Stimulated activated naive CD4-positive, alpha-beta T cell treated with Interleukin-2 at 50 U/mL for 16 hours (primary cell): ENCODE measurements at regions not wholly inside any gene's neighbourhood (a gene's known extent, or its start where the extent isn't known, plus 50 kb on each side); places are given as distances from the start of the nearest gene placed in this dataset.
"Not testable (repeated sequence)": the region's sequence is repeated elsewhere in the genome, so short reads cannot be mapped to it uniquely, and the experiment has no call there.

Experiments used
- DNase-seq: peaks from one replicate; lab custom pipeline; 2025; lab: John Stamatoyannopoulos, UW

GRCh38 chr4:3866813-3867129, 100.6 kb downstream of the ADRA2C start:
- no peak for DNase-seq

- no peak for DNase-seq
Measured at GRCh38 chr4:3867403-3868100, 101.4 kb downstream of the ADRA2C start.

GRCh38 chr4:3868211-3869173, 102.3 kb downstream of the ADRA2C start:
- DNase-seq: no peak

- DNase-seq: no peak
Measured at GRCh38 chr4:3869174-3869572, 103.0 kb downstream of the ADRA2C start.

GRCh38 chr4:3869661-3870566, 103.7 kb downstream of the ADRA2C start:
- no peak for DNase-seq

- no peak for DNase-seq
Measured at GRCh38 chr4:3870567-3870962, 104.4 kb downstream of the ADRA2C start.

- no peak for DNase-seq
Measured at GRCh38 chr4:3871181-3871852, 105.1 kb downstream of the ADRA2C start.

GRCh38 chr4:3871881-3872833, 106.0 kb downstream of the ADRA2C start:
- DNase-seq: no peak

- DNase-seq: no peak
Measured at GRCh38 chr4:3872834-3873313, 106.7 kb downstream of the ADRA2C start.

- DNase-seq: no peak
Measured at GRCh38 chr4:3873408-3874027, 107.3 kb downstream of the ADRA2C start.

GRCh38 chr4:3874028-3874415, 107.8 kb downstream of the ADRA2C start:
- no peak for DNase-seq

GRCh38 chr4:3874525-3875110, 108.4 kb downstream of the ADRA2C start:
- DNase-seq: no peak

- DNase-seq: no peak
Measured at GRCh38 chr4:3875466-3875865, 109.3 kb downstream of the ADRA2C start.

GRCh38 chr4:3876057-3876845, 110.1 kb downstream of the ADRA2C start:
- not testable (repeated sequence) for DNase-seq

GRCh38 chr4:3877236-3877635, 111.1 kb downstream of the ADRA2C start:
- no peak for DNase-seq

- DNase-seq: no peak
Measured at GRCh38 chr4:3877868-3878267, 111.7 kb downstream of the ADRA2C start.

- no peak for DNase-seq
Measured at GRCh38 chr4:3878678-3879077, 112.5 kb downstream of the ADRA2C start.

GRCh38 chr4:3879681-3880614, 113.8 kb downstream of the ADRA2C start:
- peak; percentile 24 for DNase-seq
